HL-60 (cell line): ENCODE measurements at regions not wholly inside any gene's neighbourhood (a gene's known extent, or its start where the extent isn't known, plus 50 kb on each side); places are given as distances from the start of the nearest gene placed in this dataset.

Experiments
- POLR2AphosphoS5 ChIP-seq: IDR thresholded peaks from 2 replicates; pipeline ENCODE4 v1.6.1; 2012; ENCODE audit warnings: low read depth
- TF ChIP-seq, protein P1 (sequence below): IDR thresholded peaks from one replicate; pipeline ENCODE4 v1.5.1; 2011; ENCODE audit warnings: low read length, control low read depth, inconsistent platforms; ENCODE audit not compliant: insufficient read depth

DNA sequence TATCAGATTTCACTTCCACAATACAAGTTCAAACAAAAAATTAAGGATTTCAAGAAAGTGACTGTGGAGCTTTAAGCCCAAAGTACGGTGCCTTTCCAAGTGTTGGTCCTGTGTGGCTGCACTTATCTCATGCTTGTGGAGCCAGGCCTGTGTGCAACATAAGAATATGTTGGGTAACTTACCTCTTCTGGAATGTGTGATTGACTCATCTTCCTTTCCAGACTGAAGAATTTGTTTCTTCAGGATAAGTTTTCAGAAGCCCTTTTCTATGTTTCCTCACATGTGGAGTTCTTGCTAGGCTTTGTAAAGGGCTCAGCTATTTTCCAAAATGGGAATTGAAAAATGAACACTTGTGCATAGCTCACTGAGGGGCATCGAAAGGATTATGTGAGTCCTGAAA lies 485.1 kb upstream of the PAPPA start:
- TF ChIP-seq, protein P1, sequence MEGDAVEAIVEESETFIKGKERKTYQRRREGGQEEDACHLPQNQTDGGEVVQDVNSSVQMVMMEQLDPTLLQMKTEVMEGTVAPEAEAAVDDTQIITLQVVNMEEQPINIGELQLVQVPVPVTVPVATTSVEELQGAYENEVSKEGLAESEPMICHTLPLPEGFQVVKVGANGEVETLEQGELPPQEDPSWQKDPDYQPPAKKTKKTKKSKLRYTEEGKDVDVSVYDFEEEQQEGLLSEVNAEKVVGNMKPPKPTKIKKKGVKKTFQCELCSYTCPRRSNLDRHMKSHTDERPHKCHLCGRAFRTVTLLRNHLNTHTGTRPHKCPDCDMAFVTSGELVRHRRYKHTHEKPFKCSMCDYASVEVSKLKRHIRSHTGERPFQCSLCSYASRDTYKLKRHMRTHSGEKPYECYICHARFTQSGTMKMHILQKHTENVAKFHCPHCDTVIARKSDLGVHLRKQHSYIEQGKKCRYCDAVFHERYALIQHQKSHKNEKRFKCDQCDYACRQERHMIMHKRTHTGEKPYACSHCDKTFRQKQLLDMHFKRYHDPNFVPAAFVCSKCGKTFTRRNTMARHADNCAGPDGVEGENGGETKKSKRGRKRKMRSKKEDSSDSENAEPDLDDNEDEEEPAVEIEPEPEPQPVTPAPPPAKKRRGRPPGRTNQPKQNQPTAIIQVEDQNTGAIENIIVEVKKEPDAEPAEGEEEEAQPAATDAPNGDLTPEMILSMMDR, result no peak
- TF ChIP-seq POLR2AphosphoS5, result no peak
